Embryonic facial prominence (tissue), 1 donor: ENCODE measurements at regions not wholly inside any gene's neighbourhood (a gene's known extent, or its start where the extent isn't known, plus 50 kb on each side); places are given as distances from the start of the nearest gene placed in this dataset.
"Not testable (repeated sequence)": the region's sequence is repeated elsewhere in the genome, so short reads cannot be mapped to it uniquely, and the experiment has no call there.

Experiments used
- DNase-seq: peaks from one replicate; pipeline ENCODE4 v3.0.0-alpha.2; 2016; ENCODE audit errors: extremely low spot score

GRCh38 chr15:87477737-87478686 is 778.5 kb downstream of the NTRK3 start:
- no peak for DNase-seq

GRCh38 chr15:87477026-87477425 is 779.5 kb downstream of the NTRK3 start:
- no peak for DNase-seq

- DNase-seq, result no peak
Measured at GRCh38 chr15:87470923-87471322, 785.6 kb downstream of the NTRK3 start.

GRCh38 chr15:87463956-87464355 is 792.6 kb downstream of the NTRK3 start:
- DNase-seq, result not testable (repeated sequence)

- no peak for DNase-seq
Measured at GRCh38 chr15:87461631-87462030, 794.9 kb downstream of the NTRK3 start.

GRCh38 chr15:87454860-87455259 is 801.7 kb downstream of the NTRK3 start:
- no peak for DNase-seq

GRCh38 chr15:87450314-87450713 is 806.2 kb downstream of the NTRK3 start:
- no peak for DNase-seq

GRCh38 chr15:87439090-87439489 is 817.4 kb downstream of the NTRK3 start:
- no peak for DNase-seq

GRCh38 chr15:87433871-87434270 is 822.7 kb downstream of the NTRK3 start:
- no peak for DNase-seq

- DNase-seq, result no peak
Measured at GRCh38 chr15:87429754-87430153, 826.8 kb downstream of the NTRK3 start.

GRCh38 chr15:87420017-87420416 is 836.5 kb downstream of the NTRK3 start:
- no peak for DNase-seq

- no peak for DNase-seq
Measured at GRCh38 chr15:87419344-87419743, 837.2 kb downstream of the NTRK3 start.

GRCh38 chr15:87416591-87417257 is 839.8 kb downstream of the NTRK3 start:
- no peak for DNase-seq

- DNase-seq, result no peak
Measured at GRCh38 chr15:87408902-87409301, 847.6 kb downstream of the NTRK3 start.

GRCh38 chr15:87403973-87404372 is 852.6 kb downstream of the NTRK3 start:
- no peak for DNase-seq

GRCh38 chr15:87401973-87402372 is 854.6 kb downstream of the NTRK3 start:
- DNase-seq, result no peak

- DNase-seq, result no peak
Measured at GRCh38 chr15:87394676-87395075, 861.9 kb downstream of the NTRK3 start.

GRCh38 chr15:87387766-87388165 is 868.8 kb downstream of the NTRK3 start:
- no peak for DNase-seq

- DNase-seq, result no peak
Measured at GRCh38 chr15:87374339-87374738, 882.2 kb downstream of the NTRK3 start.

- no peak for DNase-seq
Measured at GRCh38 chr15:87369269-87369668, 887.3 kb downstream of the NTRK3 start.

- no peak for DNase-seq
Measured at GRCh38 chr15:87368511-87368910, 888.0 kb downstream of the NTRK3 start.

- DNase-seq, result no peak
Measured at GRCh38 chr15:87365186-87365585, 891.4 kb downstream of the NTRK3 start.

- DNase-seq, result no peak
Measured at GRCh38 chr15:87362531-87362930, 894.0 kb downstream of the NTRK3 start.
